Fibroblast of mammary gland (primary cell): ENCODE measurements at regions not wholly inside any gene's neighbourhood (a gene's known extent, or its start where the extent isn't known, plus 50 kb on each side); places are given as distances from the start of the nearest gene placed in this dataset.

ENCODE experiments used
- DNase-seq: peaks from one replicate; pipeline ENCODE4 v3.0.0-alpha.2; 2010; ENCODE audit warnings: low read depth
- H3K4me3 ChIP-seq: 2 replicates; pipeline ENCODE4 v1.5.1; 2011; ENCODE audit warnings: low read depth, mild to moderate bottlenecking, low read length, moderate library complexity; ENCODE audit not compliant: control insufficient read depth
- CTCF ChIP-seq: conservative IDR thresholded peaks from 2 replicates; pipeline ENCODE4 v1.5.1; 2011; ENCODE audit warnings: low read depth, low read length, inconsistent platforms; ENCODE audit not compliant: control insufficient read depth, insufficient read depth

GRCh38 chr5:74364507-74364906, 276.0 kb downstream of the ENC1 start:
- no peak for TF ChIP-seq CTCF
- no peak overlapping the region for H3K4me3 ChIP-seq
- no peak for DNase-seq

- no peak for DNase-seq
- H3K4me3 ChIP-seq: no peak overlapping the region
- TF ChIP-seq CTCF: no peak
Measured at GRCh38 chr5:74363603-74364205, 276.8 kb downstream of the ENC1 start.

- no peak for TF ChIP-seq CTCF
- H3K4me3 ChIP-seq: no peak overlapping the region
- DNase-seq: no peak
Measured at GRCh38 chr5:74361406-74362358, 278.8 kb downstream of the ENC1 start.

GRCh38 chr5:74360535-74361210, 279.9 kb downstream of the ENC1 start:
- TF ChIP-seq CTCF: no peak
- DNase-seq: no peak
- H3K4me3 ChIP-seq: no peak overlapping the region

- H3K4me3 ChIP-seq: no peak overlapping the region
- no peak for TF ChIP-seq CTCF
- no peak for DNase-seq
Measured at GRCh38 chr5:74357827-74358226, 282.7 kb downstream of the ENC1 start.

GRCh38 chr5:74356009-74356695, 284.4 kb downstream of the ENC1 start:
- DNase-seq: no peak
- TF ChIP-seq CTCF: no peak
- H3K4me3 ChIP-seq: no peak overlapping the region
